ENCODE measurements at regions not wholly inside any gene's neighbourhood (a gene's known extent, or its start where the extent isn't known, plus 50 kb on each side); places are given as distances from the start of the nearest gene placed in this dataset.

GRCh38 chr9:6090277-6091210 is 75.1 kb upstream of the RANBP6 start:
- Histone ChIP-seq H3K4ac (ENCODE audit: low read depth, low read length) (no peak overlapping the region), H3K36me3 (ENCODE audit: control insufficient read depth, insufficient read depth, low read length) (no peaks in the 10 kb centered on the region), H3K56ac (ENCODE audit: low read length) (no peak overlapping the region), H3K9ac (ENCODE audit: low read length) (no peak overlapping the region), H2BK120ac (ENCODE audit: low read depth, low read length) (no peak overlapping the region), H3K23ac (ENCODE audit: low read length) (no peak overlapping the region), H3K79me2 (ENCODE audit: control insufficient read depth, insufficient read depth, low read length) (no peaks in the 10 kb centered on the region), H2AK5ac (ENCODE audit: low read length) (no peak overlapping the region), H4K5ac (ENCODE audit: low read length) (no peak overlapping the region), H3K4me1 (ENCODE audit: control insufficient read depth, low read depth, low read length) (no peaks in the 10 kb centered on the region), H3K27me3 (ENCODE audit: insufficient read depth, low read length, poor library complexity) (no peaks in the 10 kb centered on the region), H3K79me1 (ENCODE audit: low read length) (no peaks in the 10 kb centered on the region), H3K18ac (ENCODE audit: low read length) (no peak overlapping the region), H3K27ac (ENCODE audit: low read depth, low read length) (no peak overlapping the region), H2BK5ac (ENCODE audit: low read length) (no peak overlapping the region), H3K4me2 (ENCODE audit: low read length) (no peak overlapping the region), H2BK15ac (replicated peaks; ENCODE audit: low read depth) (no peak overlapping the region), H4K8ac (ENCODE audit: low read depth, low read length) (no peak overlapping the region), H3K4me3 (ENCODE audit: low read length) (no peak overlapping the region)
- no CpG with 5 or more reads among the region's 1 CpG for WGBS (ENCODE audit: extremely low coverage, insufficient coverage, low lambda C conversion rate)
- no peak for DNase-seq

GRCh38 chr9:6089300-6089699 is 73.9 kb upstream of the RANBP6 start:
- Histone ChIP-seq H4K8ac (ENCODE audit: low read depth, low read length) (no peak overlapping the region), H3K4ac (ENCODE audit: low read depth, low read length) (no peak overlapping the region), H3K9ac (ENCODE audit: low read length) (no peak overlapping the region), H3K79me2 (ENCODE audit: control insufficient read depth, insufficient read depth, low read length) (no peaks in the 10 kb centered on the region), H2BK5ac (ENCODE audit: low read length) (no peak overlapping the region), H2BK15ac (replicated peaks; ENCODE audit: low read depth) (no peak overlapping the region), H3K4me2 (ENCODE audit: low read length) (no peak overlapping the region), H3K23ac (ENCODE audit: low read length) (no peak overlapping the region), H3K4me1 (ENCODE audit: control insufficient read depth, low read depth, low read length) (no peaks in the 10 kb centered on the region), H3K79me1 (ENCODE audit: low read length) (no peaks in the 10 kb centered on the region), H3K36me3 (ENCODE audit: control insufficient read depth, insufficient read depth, low read length) (no peaks in the 10 kb centered on the region), H4K5ac (ENCODE audit: low read length) (no peak overlapping the region), H3K27me3 (ENCODE audit: insufficient read depth, low read length, poor library complexity) (no peaks in the 10 kb centered on the region), H3K56ac (ENCODE audit: low read length) (no peak overlapping the region), H2AK5ac (ENCODE audit: low read length) (no peak overlapping the region), H3K18ac (ENCODE audit: low read length) (no peak overlapping the region), H2BK120ac (ENCODE audit: low read depth, low read length) (no peak overlapping the region), H3K27ac (ENCODE audit: low read depth, low read length) (no peak overlapping the region), H3K4me3 (ENCODE audit: low read length) (no peak overlapping the region)
- DNase-seq = no peak
- WGBS (ENCODE audit: extremely low coverage, insufficient coverage, low lambda C conversion rate) = no CpG with 5 or more reads among the region's 1 CpG

GRCh38 chr9:6086006-6086655 is 70.7 kb upstream of the RANBP6 start:
- no peak for DNase-seq
- Histone ChIP-seq H3K27ac (ENCODE audit: low read depth, low read length) (no peak overlapping the region), H2BK120ac (ENCODE audit: low read depth, low read length) (peak overlapping the region; percentile 13), H3K79me2 (ENCODE audit: control insufficient read depth, insufficient read depth, low read length) (no peaks in the 10 kb centered on the region), H3K56ac (ENCODE audit: low read length) (no peak overlapping the region), H2BK5ac (ENCODE audit: low read length) (no peak overlapping the region), H3K23ac (ENCODE audit: low read length) (no peak overlapping the region), H3K79me1 (ENCODE audit: low read length) (no peaks in the 10 kb centered on the region), H2AK5ac (ENCODE audit: low read length) (no peak overlapping the region), H3K4me3 (ENCODE audit: low read length) (no peak overlapping the region), H3K4ac (ENCODE audit: low read depth, low read length) (no peak overlapping the region), H3K9ac (ENCODE audit: low read length) (no peak overlapping the region), H2BK15ac (replicated peaks; ENCODE audit: low read depth) (no peak overlapping the region), H3K4me2 (ENCODE audit: low read length) (no peak overlapping the region), H3K27me3 (ENCODE audit: insufficient read depth, low read length, poor library complexity) (no peaks in the 10 kb centered on the region), H4K8ac (ENCODE audit: low read depth, low read length) (no peak overlapping the region), H3K18ac (ENCODE audit: low read length) (no peak overlapping the region), H3K36me3 (ENCODE audit: control insufficient read depth, insufficient read depth, low read length) (no peaks in the 10 kb centered on the region), H3K4me1 (ENCODE audit: control insufficient read depth, low read depth, low read length) (no peaks in the 10 kb centered on the region), H4K5ac (ENCODE audit: low read length) (no peak overlapping the region)
- WGBS (ENCODE audit: extremely low coverage, insufficient coverage, low lambda C conversion rate) = no CpG with 5 or more reads among the region's 9 CpGs

GRCh38 chr9:6080154-6080716 is 64.8 kb upstream of the RANBP6 start:
- Histone ChIP-seq H2AK5ac (ENCODE audit: low read length) (no peak overlapping the region), H3K23ac (ENCODE audit: low read length) (no peak overlapping the region), H2BK15ac (replicated peaks; ENCODE audit: low read depth) (no peak overlapping the region), H2BK5ac (ENCODE audit: low read length) (no peak overlapping the region), H3K27ac (ENCODE audit: low read depth, low read length) (peak overlapping the region; percentile 48), H3K27me3 (ENCODE audit: insufficient read depth, low read length, poor library complexity) (no peaks in the 10 kb centered on the region), H4K8ac (ENCODE audit: low read depth, low read length) (no peak overlapping the region), H3K4me3 (ENCODE audit: low read length) (no peak overlapping the region), H3K79me2 (ENCODE audit: control insufficient read depth, insufficient read depth, low read length) (no peaks in the 10 kb centered on the region), H3K4me2 (ENCODE audit: low read length) (peak overlapping the region; percentile 48), H4K5ac (ENCODE audit: low read length) (no peak overlapping the region), H3K56ac (ENCODE audit: low read length) (peak overlapping the region; percentile 34), H3K79me1 (ENCODE audit: low read length) (no peaks in the 10 kb centered on the region), H3K36me3 (ENCODE audit: control insufficient read depth, insufficient read depth, low read length) (no peaks in the 10 kb centered on the region), H2BK120ac (ENCODE audit: low read depth, low read length) (no peak overlapping the region), H3K4ac (ENCODE audit: low read depth, low read length) (no peak overlapping the region), H3K4me1 (ENCODE audit: control insufficient read depth, low read depth, low read length) (peaks cover 11% of the 10 kb centered on the region), H3K18ac (ENCODE audit: low read length) (no peak overlapping the region), H3K9ac (ENCODE audit: low read length) (peak overlapping the region; percentile 74)
- peak; percentile 100 for DNase-seq
- no CpG with 5 or more reads among the region's 18 CpGs for WGBS (ENCODE audit: extremely low coverage, insufficient coverage, low lambda C conversion rate)

GRCh38 chr9:6079386-6079785 is 64.0 kb upstream of the RANBP6 start:
- Histone ChIP-seq H2AK5ac (ENCODE audit: low read length) (peak overlapping the region; percentile 98), H3K4me1 (ENCODE audit: control insufficient read depth, low read depth, low read length) (peaks cover 11% of the 10 kb centered on the region), H2BK120ac (ENCODE audit: low read depth, low read length) (peak overlapping the region; percentile 94), H3K4ac (ENCODE audit: low read depth, low read length) (peak overlapping the region; percentile 62), H3K27me3 (ENCODE audit: insufficient read depth, low read length, poor library complexity) (no peaks in the 10 kb centered on the region), H4K8ac (ENCODE audit: low read depth, low read length) (no peak overlapping the region), H3K27ac (ENCODE audit: low read depth, low read length) (peak overlapping the region; percentile 58), H3K4me3 (ENCODE audit: low read length) (peak overlapping the region; percentile 23), H2BK5ac (ENCODE audit: low read length) (peak overlapping the region; percentile 76), H3K79me2 (ENCODE audit: control insufficient read depth, insufficient read depth, low read length) (no peaks in the 10 kb centered on the region), H4K5ac (ENCODE audit: low read length) (peak overlapping the region; percentile 87), H3K4me2 (ENCODE audit: low read length) (peak overlapping the region; percentile 13), H3K9ac (ENCODE audit: low read length) (peak overlapping the region; percentile 74), H3K79me1 (ENCODE audit: low read length) (no peaks in the 10 kb centered on the region), H2BK15ac (replicated peaks; ENCODE audit: low read depth) (peak overlapping the region; percentile 9), H3K36me3 (ENCODE audit: control insufficient read depth, insufficient read depth, low read length) (no peaks in the 10 kb centered on the region), H3K23ac (ENCODE audit: low read length) (no peak overlapping the region), H3K56ac (ENCODE audit: low read length) (peak overlapping the region; percentile 86), H3K18ac (ENCODE audit: low read length) (peak overlapping the region; percentile 46)
- DNase-seq = peak; percentile 53
- WGBS (ENCODE audit: extremely low coverage, insufficient coverage, low lambda C conversion rate) = no CpG with 5 or more reads among the region's 5 CpGs

Measured in mesendoderm (in vitro differentiated cells).